WERI-Rb-1 (cell line): ENCODE measurements at regions not wholly inside any gene's neighbourhood (a gene's known extent, or its start where the extent isn't known, plus 50 kb on each side); places are given as distances from the start of the nearest gene placed in this dataset.

Experiments
- DNase-seq: peaks from one replicate; pipeline ENCODE4 v3.0.0-alpha.2; 2020
- H3K27ac ChIP-seq: fragments of 250-450 bp; sonication (Bioruptor Pico); 2 replicates; pipeline ENCODE4 v1.5.1; 2020; ENCODE audit warnings: mild to moderate bottlenecking, moderate library complexity
- H3K27me3 ChIP-seq: fragments of 250-450 bp; sonication (Bioruptor Pico); 2 replicates; pipeline ENCODE4 v1.5.1; 2021; ENCODE audit warnings: mild to moderate bottlenecking, low read depth, moderate library complexity; ENCODE audit not compliant: insufficient read depth, severe bottlenecking
- H3K36me3 ChIP-seq: fragments of 250-450 bp; sonication (Bioruptor Pico); 2 replicates; pipeline ENCODE4 v1.5.1; 2020; ENCODE audit warnings: mild to moderate bottlenecking, moderate library complexity
- H3K4me3 ChIP-seq: 2 replicates; pipeline ENCODE4 v1.5.1; 2011; ENCODE audit warnings: low read depth, mild to moderate bottlenecking, control low read depth, low read length
- H3K9me3 ChIP-seq: fragments of 250-450 bp; sonication (Bioruptor Pico); 2 replicates; pipeline ENCODE4 v1.5.1; 2021; ENCODE audit warnings: mild to moderate bottlenecking, moderate library complexity; ENCODE audit not compliant: severe bottlenecking
- TF ChIP-seq, protein P1 (sequence below): IDR thresholded peaks from 2 replicates; pipeline ENCODE4 v1.5.1; 2011; ENCODE audit warnings: low read depth, mild to moderate bottlenecking, control low read depth, inconsistent platforms, low read length

DNA sequence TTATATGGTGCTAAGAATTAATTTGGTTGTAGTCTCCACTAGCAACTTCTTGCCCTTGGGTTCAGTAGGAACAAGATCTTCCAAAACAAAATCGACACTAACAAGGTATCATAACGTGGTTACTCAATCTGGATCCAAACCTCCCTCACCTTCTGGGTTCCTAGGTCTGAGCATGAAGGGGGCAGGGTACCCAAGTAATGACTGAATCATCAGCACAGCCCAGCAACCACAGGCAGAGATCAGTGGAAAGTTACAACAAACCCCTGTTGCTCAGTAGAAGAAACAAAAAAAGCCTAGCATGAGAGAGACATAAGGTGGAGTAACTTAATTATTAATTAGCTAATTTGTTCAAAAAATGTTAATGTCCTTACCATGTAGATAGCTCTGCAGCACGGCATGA lies 221.4 kb downstream of the BLID start:
- no peaks in the 10 kb centered on the region for H3K36me3 ChIP-seq
- H3K4me3 ChIP-seq, result no peak overlapping the region
- no peak for DNase-seq
- no peak overlapping the region for H3K27ac ChIP-seq
- TF ChIP-seq, protein P1, sequence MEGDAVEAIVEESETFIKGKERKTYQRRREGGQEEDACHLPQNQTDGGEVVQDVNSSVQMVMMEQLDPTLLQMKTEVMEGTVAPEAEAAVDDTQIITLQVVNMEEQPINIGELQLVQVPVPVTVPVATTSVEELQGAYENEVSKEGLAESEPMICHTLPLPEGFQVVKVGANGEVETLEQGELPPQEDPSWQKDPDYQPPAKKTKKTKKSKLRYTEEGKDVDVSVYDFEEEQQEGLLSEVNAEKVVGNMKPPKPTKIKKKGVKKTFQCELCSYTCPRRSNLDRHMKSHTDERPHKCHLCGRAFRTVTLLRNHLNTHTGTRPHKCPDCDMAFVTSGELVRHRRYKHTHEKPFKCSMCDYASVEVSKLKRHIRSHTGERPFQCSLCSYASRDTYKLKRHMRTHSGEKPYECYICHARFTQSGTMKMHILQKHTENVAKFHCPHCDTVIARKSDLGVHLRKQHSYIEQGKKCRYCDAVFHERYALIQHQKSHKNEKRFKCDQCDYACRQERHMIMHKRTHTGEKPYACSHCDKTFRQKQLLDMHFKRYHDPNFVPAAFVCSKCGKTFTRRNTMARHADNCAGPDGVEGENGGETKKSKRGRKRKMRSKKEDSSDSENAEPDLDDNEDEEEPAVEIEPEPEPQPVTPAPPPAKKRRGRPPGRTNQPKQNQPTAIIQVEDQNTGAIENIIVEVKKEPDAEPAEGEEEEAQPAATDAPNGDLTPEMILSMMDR, result no peak
- peaks cover 10% of the 10 kb centered on the region for H3K27me3 ChIP-seq
- H3K9me3 ChIP-seq, result no peaks in the 10 kb centered on the region

DNA sequence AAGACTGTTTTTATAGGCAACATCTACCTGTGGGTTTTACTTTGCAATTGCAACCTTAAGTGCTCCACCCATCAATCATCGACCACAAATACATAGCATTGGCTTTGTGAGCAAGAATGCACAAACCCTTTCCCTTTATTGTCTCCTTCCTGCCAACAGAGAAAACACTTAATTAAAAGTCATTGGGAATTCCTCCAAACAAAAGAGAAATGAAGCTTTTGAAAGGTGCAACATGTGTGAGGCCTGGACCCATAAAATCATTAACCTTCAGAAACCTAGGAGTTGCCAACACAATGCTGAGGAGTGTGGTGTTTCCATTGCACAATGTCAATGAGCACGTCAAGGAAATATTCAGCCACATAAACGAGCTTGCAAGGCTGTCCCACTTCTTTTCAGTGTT lies 223.2 kb downstream of the BLID start:
- Histone ChIP-seq H3K27ac (no peak overlapping the region), H3K4me3 (no peak overlapping the region), H3K36me3 (no peaks in the 10 kb centered on the region), H3K9me3 (no peaks in the 10 kb centered on the region), H3K27me3 (peaks cover 10% of the 10 kb centered on the region)
- TF ChIP-seq, protein P1, result no peak
- DNase-seq, result no peak

DNA sequence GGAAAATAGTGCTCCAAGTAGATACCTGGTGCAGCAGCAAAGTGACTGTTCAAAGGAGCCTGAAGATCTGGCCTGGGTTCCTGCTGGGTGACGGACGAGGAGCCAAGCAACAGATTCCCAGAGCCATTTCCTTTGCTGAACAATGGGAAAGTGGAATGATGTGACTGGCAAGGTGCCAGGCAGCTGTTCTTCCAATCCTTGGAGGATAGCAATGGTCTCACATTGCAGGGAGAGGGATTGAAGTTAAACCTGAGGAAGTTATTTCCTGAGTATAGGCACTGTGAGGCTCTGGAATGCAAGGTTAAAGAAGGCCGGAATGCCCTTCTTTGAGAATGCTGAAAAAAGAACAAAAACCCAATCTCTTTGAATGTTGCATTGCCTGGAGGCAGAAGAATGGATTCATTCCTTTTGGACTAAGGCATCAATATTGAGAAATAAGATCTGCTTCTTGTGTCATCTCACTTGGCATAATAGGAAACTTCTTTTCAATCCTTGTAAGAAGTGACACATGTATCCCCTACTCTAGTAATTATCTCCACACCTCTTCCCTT lies 223.8 kb downstream of the BLID start:
- Histone ChIP-seq H3K27ac (no peak overlapping the region), H3K4me3 (no peak overlapping the region), H3K27me3 (peaks cover 10% of the 10 kb centered on the region), H3K9me3 (no peaks in the 10 kb centered on the region), H3K36me3 (no peaks in the 10 kb centered on the region)
- TF ChIP-seq, protein P1, result no peak
- no peak for DNase-seq

DNA sequence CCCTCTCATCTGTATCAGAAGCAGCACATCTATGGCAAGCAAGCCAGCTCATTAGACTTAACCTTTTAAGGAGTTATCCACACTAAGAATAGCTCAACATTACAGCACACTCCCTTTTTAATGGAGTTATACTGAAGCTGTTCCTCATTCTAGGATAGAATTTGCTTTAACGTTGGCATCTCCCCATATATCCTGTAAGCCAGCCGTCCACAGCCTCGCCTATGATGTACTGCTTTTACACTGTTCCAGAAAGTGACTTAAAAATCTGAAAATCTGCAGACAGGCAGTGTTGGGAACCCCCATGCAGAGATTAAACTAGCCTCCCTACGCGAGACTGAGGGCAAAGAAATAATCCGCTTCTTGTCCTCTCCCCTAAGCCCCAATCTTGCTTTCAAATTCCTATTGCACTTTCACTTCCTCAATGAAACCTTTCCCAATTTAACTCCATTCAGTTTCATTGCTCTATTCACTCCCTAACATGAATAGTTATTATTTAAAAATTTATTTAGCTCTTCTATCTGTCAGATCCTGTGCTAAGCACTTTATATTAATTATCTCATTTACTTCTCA lies 225.0 kb downstream of the BLID start:
- Histone ChIP-seq H3K27me3 (peaks cover 10% of the 10 kb centered on the region), H3K36me3 (no peaks in the 10 kb centered on the region), H3K9me3 (no peaks in the 10 kb centered on the region), H3K4me3 (no peak overlapping the region), H3K27ac (no peak overlapping the region)
- TF ChIP-seq, protein P1, result no peak
- no peak for DNase-seq

DNA sequence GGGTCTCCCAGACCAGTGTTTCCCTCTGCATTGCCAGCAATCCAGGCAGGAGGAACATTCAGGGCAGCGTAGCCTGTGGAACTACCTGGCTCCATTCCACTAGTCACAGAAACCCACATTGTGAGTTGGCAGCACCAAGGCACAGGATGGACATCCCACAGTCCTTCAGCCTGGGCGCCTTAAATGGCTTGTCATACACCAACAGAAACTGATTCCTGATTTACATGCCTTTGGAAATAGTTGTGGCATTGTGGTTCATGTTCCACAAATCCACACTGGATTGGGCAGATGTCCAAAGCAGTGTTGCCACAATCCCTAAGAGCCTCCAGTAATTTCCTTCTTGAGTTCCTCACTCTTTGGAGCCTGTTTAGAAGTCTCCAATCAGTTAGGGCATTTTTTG lies 225.6 kb downstream of the BLID start:
- TF ChIP-seq, protein P1, result no peak
- H3K27ac ChIP-seq, result no peak overlapping the region

DNA sequence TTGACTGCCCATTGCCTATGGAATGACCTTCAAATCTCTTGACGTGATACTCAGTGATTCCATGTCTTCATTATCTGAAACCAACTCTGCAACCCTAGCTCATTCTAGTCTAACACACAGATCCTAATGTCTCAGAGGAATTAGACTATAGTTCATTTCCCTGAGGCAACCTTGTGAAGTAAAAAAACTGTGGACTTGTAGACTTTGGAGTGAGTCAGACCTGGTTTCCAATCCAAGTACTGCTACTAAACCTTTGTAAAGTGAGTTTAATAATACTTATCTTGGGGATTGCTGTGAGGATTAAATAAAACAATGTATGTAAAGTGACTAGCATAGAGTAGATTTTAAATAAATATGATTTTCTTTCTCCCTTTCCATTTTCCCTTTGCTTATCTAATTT lies 226.1 kb downstream of the BLID start:
- H3K36me3 ChIP-seq, result no peaks in the 10 kb centered on the region
- H3K27me3 ChIP-seq, result peaks cover 10% of the 10 kb centered on the region
- TF ChIP-seq, protein P1, result no peak
- no peaks in the 10 kb centered on the region for H3K9me3 ChIP-seq
- no peak overlapping the region for H3K4me3 ChIP-seq
- no peak for DNase-seq
- no peak overlapping the region for H3K27ac ChIP-seq

More for the DNA sequence above, 225.6 kb downstream of the BLID start:
- Histone ChIP-seq H3K36me3 (no peaks in the 10 kb centered on the region), H3K9me3 (no peaks in the 10 kb centered on the region), H3K27me3 (peaks cover 10% of the 10 kb centered on the region), H3K4me3 (no peak overlapping the region)
- no peak for DNase-seq
